Liver (tissue), 8 donors: ENCODE measurements at regions not wholly inside any gene's neighbourhood (a gene's known extent, or its start where the extent isn't known, plus 50 kb on each side); places are given as distances from the start of the nearest gene placed in this dataset.

Source experiments
- DNase-seq: peaks from one replicate; pipeline ENCODE4 v3.0.0-alpha.2; 2017; ENCODE audit warnings: low spot score
- H3K27ac ChIP-seq, 2 donors: one replicate each; pipeline ENCODE4 v1.7.0; 2013; ENCODE audit warnings: inconsistent platforms in 2 of 2, low read length in 2 of 2, control low read depth in 1 of 2, low read depth in 1 of 2, mild to moderate bottlenecking in 1 of 2
- H3K27me3 ChIP-seq, 4 donors: one replicate each; pipeline versions ENCODE4 v1.6.1 to v1.7.0; 2013; ENCODE audit warnings: low read length in 3 of 4, inconsistent platforms in 1 of 4, mild to moderate bottlenecking in 1 of 4, moderate library complexity in 1 of 4; ENCODE audit not compliant: control insufficient read depth in 4 of 4, insufficient read depth in 4 of 4
- H3K36me3 ChIP-seq, 4 donors: one replicate each; pipeline versions ENCODE4 v1.6.1 to v1.7.0; 2013; ENCODE audit warnings: low read length in 3 of 4, mild to moderate bottlenecking in 3 of 4, low read depth in 1 of 4, moderate library complexity in 1 of 4; ENCODE audit not compliant: control insufficient read depth in 4 of 4, insufficient read depth in 3 of 4
- H3K4me1 ChIP-seq, 4 donors: one replicate each; pipeline versions ENCODE4 v1.6.1 to v1.7.0; 2013; ENCODE audit warnings: low read length in 3 of 4, mild to moderate bottlenecking in 3 of 4, moderate library complexity in 1 of 4; ENCODE audit not compliant: control insufficient read depth in 4 of 4, insufficient read depth in 4 of 4
- H3K4me3 ChIP-seq, 3 donors: one replicate each; pipeline versions ENCODE4 v1.6.1 to v1.7.0; 2013; ENCODE audit warnings: low read length in 3 of 3, control low read depth in 1 of 3, low read depth in 1 of 3, mild to moderate bottlenecking in 1 of 3
- H3K9ac ChIP-seq, 2 donors: one replicate each; pipeline ENCODE4 v1.7.0; 2013; ENCODE audit warnings: low read length in 2 of 2, mild to moderate bottlenecking in 2 of 2, moderate library complexity in 2 of 2, control low read depth in 1 of 2, low read depth in 1 of 2
- H3K9me3 ChIP-seq, 4 donors: one replicate each; pipeline versions ENCODE4 v1.6.1 to v1.7.0; 2013; ENCODE audit warnings: low read length in 3 of 4; ENCODE audit not compliant: control insufficient read depth in 4 of 4
- CTCF ChIP-seq: fragments of 150-350 bp; IDR thresholded peaks from 2 replicates; pipeline ENCODE4 v1.5.1; 2017; ENCODE audit warnings: improper control_type of control experiment, low read depth, low read length; ENCODE audit not compliant: missing input control
- EGR1 ChIP-seq, 2 donors: IDR thresholded peaks; 2 replicates each; pipeline ENCODE4 v1.6.1; 2016 to 2018; ENCODE audit warnings: antibody characterized with exemption in 2 of 2, low read depth in 2 of 2
- FOXA1 ChIP-seq: IDR thresholded peaks from 2 replicates; pipeline ENCODE4 v1.6.1; 2016; ENCODE audit warnings: antibody characterized with exemption
- FOXA2 ChIP-seq: IDR thresholded peaks from 2 replicates; pipeline ENCODE4 v1.6.1; 2016; ENCODE audit warnings: antibody characterized with exemption
- GABPA ChIP-seq, 2 donors: IDR thresholded peaks in 1 of 2; conservative IDR thresholded peaks in 1 of 2; 2 replicates each; pipeline ENCODE4 v1.6.1; 2016; ENCODE audit warnings: antibody characterized with exemption in 2 of 2, mild to moderate bottlenecking in 1 of 2, moderate library complexity in 1 of 2
- HNF4A ChIP-seq, 2 donors: conservative IDR thresholded peaks; 2 replicates each; pipeline ENCODE4 v1.6.1; 2016; ENCODE audit warnings: antibody characterized with exemption in 2 of 2, mild to moderate bottlenecking in 2 of 2
- HNF4G ChIP-seq: IDR thresholded peaks from 2 replicates; pipeline ENCODE4 v1.6.1; 2016; ENCODE audit warnings: antibody characterized with exemption
- JUND ChIP-seq, 2 donors: IDR thresholded peaks; 2 replicates each; pipeline ENCODE4 v1.6.1; 2016; ENCODE audit warnings: antibody characterized with exemption in 2 of 2
- NR2F2 ChIP-seq: IDR thresholded peaks from 2 replicates; pipeline ENCODE4 v1.6.1; 2016; ENCODE audit warnings: antibody characterized with exemption
- RAD21 ChIP-seq, 2 donors: IDR thresholded peaks; 2 replicates each; pipeline ENCODE4 v1.6.1; 2016; ENCODE audit warnings: antibody characterized with exemption in 2 of 2, mild to moderate bottlenecking in 2 of 2
- RXRA ChIP-seq, 2 donors: IDR thresholded peaks; 2 replicates each; pipeline ENCODE4 v1.6.1; 2017 to 2018; ENCODE audit warnings: antibody characterized with exemption in 2 of 2, mild to moderate bottlenecking in 1 of 2
- SP1 ChIP-seq: IDR thresholded peaks from 2 replicates; pipeline ENCODE4 v1.6.1; 2018; ENCODE audit warnings: antibody characterized with exemption, mild to moderate bottlenecking
- TAF1 ChIP-seq: conservative IDR thresholded peaks from 2 replicates; pipeline ENCODE4 v1.6.1; 2016; ENCODE audit warnings: antibody characterized with exemption, mild to moderate bottlenecking
- YY1 ChIP-seq: IDR thresholded peaks from 2 replicates; pipeline ENCODE4 v1.6.1; 2016; ENCODE audit warnings: antibody characterized with exemption, mild to moderate bottlenecking
- WGBS: extraction: QIAGEN DNeasy Blood & Tissue Kit; methylation state at CpG from one replicate; pipeline ENCODE4 v1.1.7; 2013; 5-methylcytosine and 5-hydroxymethylcytosine counted together
- TF ChIP-seq, protein P1 (sequence below): IDR thresholded peaks from 2 replicates; pipeline ENCODE4 v1.6.1; 2016; ENCODE audit warnings: antibody characterized with exemption, mild to moderate bottlenecking
- TF ChIP-seq, protein P2 (sequence below): IDR thresholded peaks from 2 replicates; pipeline ENCODE4 v1.6.1; 2016; ENCODE audit warnings: antibody characterized with exemption
- TF ChIP-seq, protein P3 (sequence below): IDR thresholded peaks from 2 replicates; pipeline ENCODE4 v1.6.1; 2016; ENCODE audit warnings: antibody characterized with exemption
- donor health status: healthy.
- donor health status: healthy.
- donor health status: healthy.
- donor health status: healthy.
- donor health status: healthy.

- Histone ChIP-seq H3K4me1 (no peaks in the 10 kb centered on the region), H3K9ac (no peak overlapping the region), H3K27me3 (no peaks in the 10 kb centered on the region), H3K4me3 (no peak overlapping the region), H3K36me3 (no peaks in the 10 kb centered on the region), H3K27ac (no peak overlapping the region), H3K9me3 (no peaks in the 10 kb centered on the region)
- TF ChIP-seq EGR1 (IDR thresholded peaks at IDR 0.05; ENCODE audit: low read depth in 2 of 2) (no peak), HNF4A (conservative IDR thresholded peaks at IDR 0.05) (no peak), NR2F2 (no peak), RAD21 (IDR thresholded peaks at IDR 0.05) (no peak), TAF1 (no peak), HNF4G (no peak), YY1 (no peak), FOXA2 (no peak), GABPA (IDR thresholded peaks at IDR 0.05 in 1 of 2, conservative IDR thresholded peaks at IDR 0.05 in 1 of 2) (no peak), RXRA (IDR thresholded peaks at IDR 0.05) (no peak), CTCF (no peak), SP1 (no peak), FOXA1 (no peak)
- TF ChIP-seq, protein P1, sequence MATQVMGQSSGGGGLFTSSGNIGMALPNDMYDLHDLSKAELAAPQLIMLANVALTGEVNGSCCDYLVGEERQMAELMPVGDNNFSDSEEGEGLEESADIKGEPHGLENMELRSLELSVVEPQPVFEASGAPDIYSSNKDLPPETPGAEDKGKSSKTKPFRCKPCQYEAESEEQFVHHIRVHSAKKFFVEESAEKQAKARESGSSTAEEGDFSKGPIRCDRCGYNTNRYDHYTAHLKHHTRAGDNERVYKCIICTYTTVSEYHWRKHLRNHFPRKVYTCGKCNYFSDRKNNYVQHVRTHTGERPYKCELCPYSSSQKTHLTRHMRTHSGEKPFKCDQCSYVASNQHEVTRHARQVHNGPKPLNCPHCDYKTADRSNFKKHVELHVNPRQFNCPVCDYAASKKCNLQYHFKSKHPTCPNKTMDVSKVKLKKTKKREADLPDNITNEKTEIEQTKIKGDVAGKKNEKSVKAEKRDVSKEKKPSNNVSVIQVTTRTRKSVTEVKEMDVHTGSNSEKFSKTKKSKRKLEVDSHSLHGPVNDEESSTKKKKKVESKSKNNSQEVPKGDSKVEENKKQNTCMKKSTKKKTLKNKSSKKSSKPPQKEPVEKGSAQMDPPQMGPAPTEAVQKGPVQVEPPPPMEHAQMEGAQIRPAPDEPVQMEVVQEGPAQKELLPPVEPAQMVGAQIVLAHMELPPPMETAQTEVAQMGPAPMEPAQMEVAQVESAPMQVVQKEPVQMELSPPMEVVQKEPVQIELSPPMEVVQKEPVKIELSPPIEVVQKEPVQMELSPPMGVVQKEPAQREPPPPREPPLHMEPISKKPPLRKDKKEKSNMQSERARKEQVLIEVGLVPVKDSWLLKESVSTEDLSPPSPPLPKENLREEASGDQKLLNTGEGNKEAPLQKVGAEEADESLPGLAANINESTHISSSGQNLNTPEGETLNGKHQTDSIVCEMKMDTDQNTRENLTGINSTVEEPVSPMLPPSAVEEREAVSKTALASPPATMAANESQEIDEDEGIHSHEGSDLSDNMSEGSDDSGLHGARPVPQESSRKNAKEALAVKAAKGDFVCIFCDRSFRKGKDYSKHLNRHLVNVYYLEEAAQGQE = no peak
- TF ChIP-seq, protein P2, sequence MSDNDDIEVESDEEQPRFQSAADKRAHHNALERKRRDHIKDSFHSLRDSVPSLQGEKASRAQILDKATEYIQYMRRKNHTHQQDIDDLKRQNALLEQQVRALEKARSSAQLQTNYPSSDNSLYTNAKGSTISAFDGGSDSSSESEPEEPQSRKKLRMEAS = no peak
- no peak for DNase-seq
These were observed 378.4 kb downstream of the ADGRL2 start for GRCh38 chr1:82179131-82179530.

DNA sequence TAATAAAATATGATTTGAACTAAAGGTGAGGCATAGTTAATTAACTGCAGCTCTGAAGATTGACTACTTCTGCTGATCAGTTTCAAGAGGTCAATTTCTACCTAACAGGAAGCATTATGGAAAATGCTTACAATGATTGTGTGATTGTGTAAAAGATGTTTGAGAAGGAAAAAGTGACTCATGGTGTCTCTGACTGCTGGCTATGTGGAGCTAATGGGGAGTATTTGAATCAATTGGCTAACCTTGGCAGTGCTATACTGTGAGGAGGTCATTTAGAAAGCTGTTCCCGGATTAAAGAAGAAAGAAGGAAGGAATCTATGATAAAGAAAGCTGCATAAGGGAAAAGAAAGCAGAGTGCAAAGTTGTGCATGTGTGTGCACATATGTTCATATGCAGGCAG is 376.5 kb downstream of the ADGRL2 start:
- no peak overlapping the region for H3K27ac ChIP-seq
- H3K36me3 ChIP-seq = no peaks in the 10 kb centered on the region
- 74% methylated on average over 1 of the region's 1 CpG for WGBS
- TF ChIP-seq, protein P1 = no peak
- TF ChIP-seq, protein P2 = no peak
- TF ChIP-seq GABPA (IDR thresholded peaks at IDR 0.05 in 1 of 2, conservative IDR thresholded peaks at IDR 0.05 in 1 of 2) (no peak), FOXA1 (no peak), RXRA (IDR thresholded peaks at IDR 0.05) (no peak), JUND (IDR thresholded peaks at IDR 0.05) (no peak), YY1 (no peak), RAD21 (IDR thresholded peaks at IDR 0.05) (no peak), HNF4G (no peak), NR2F2 (no peak)
- TF ChIP-seq, protein P3, sequence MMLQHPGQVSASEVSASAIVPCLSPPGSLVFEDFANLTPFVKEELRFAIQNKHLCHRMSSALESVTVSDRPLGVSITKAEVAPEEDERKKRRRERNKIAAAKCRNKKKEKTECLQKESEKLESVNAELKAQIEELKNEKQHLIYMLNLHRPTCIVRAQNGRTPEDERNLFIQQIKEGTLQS = no peak
- H3K9me3 ChIP-seq = no peaks in the 10 kb centered on the region
- no peak overlapping the region for H3K9ac ChIP-seq
- no peaks in the 10 kb centered on the region for H3K4me1 ChIP-seq
- H3K27me3 ChIP-seq = no peaks in the 10 kb centered on the region
- DNase-seq = no peak
- H3K4me3 ChIP-seq = no peak overlapping the region
